ENCODE measurements at regions not wholly inside any gene's neighbourhood (a gene's known extent, or its start where the extent isn't known, plus 50 kb on each side); places are given as distances from the start of the nearest gene placed in this dataset.

GRCh38 chr12:58249610-58250009, 308.2 kb downstream of the ATP23 start:
- H3K27me3 ChIP-seq (ENCODE audit: control insufficient read depth, insufficient read depth, low read length), result no peaks in the 10 kb centered on the region
- no TSS peak for BruUV-seq (replicated peaks)
- no peaks in the 10 kb centered on the region for H3K4me1 ChIP-seq (ENCODE audit: control insufficient read depth, insufficient read depth, low read length)
- intact Hi-C loops (cut with micrococcal nuclease; ENCODE audit: unreplicated experiment) (no loop called here), in situ Hi-C loops (cut with HindIII; ENCODE audit: low pct_unique_long_range_greater_than_20kb, low sequenced_read_pairs) (no loop called here)
- H3K4me3 ChIP-seq (ENCODE audit: low read depth in 2 of 2, low read length in 2 of 2), result no peak overlapping the region
- H3K27ac ChIP-seq (ENCODE audit: low read length), result no peak overlapping the region
- no peaks in the 10 kb centered on the region for H3K36me3 ChIP-seq (ENCODE audit: control insufficient read depth, insufficient read depth, low read length)
- CTCF ChIA-PET, result no interaction called here
- DNase-seq (ENCODE audit: low read depth, low spot score) (no peak), ATAC-seq (no peak)
- POLR2A ChIA-PET, result no interaction called here
- no peaks in the 10 kb centered on the region for H3K9me3 ChIP-seq (ENCODE audit: control insufficient read depth, insufficient read depth, low read depth, low read length)
- TF ChIP-seq CTCF (IDR thresholded peaks at IDR 0.05) (no peak), TCF7L2 (IDR thresholded peaks at IDR 0.05; ENCODE audit: low read depth, low read length) (no peak), POLR2AphosphoS5 (IDR thresholded peaks at IDR 0.05; ENCODE audit: low read depth, low read length) (no peak), REST (IDR thresholded peaks at IDR 0.05; ENCODE audit: insufficient read depth in 1 of 2, low read depth in 2 of 2, low read length in 1 of 2) (no peak), SIN3A (IDR thresholded peaks at IDR 0.05; ENCODE audit: borderline replicate concordance, insufficient read depth, low read depth, low read length) (no peak)

DNA sequence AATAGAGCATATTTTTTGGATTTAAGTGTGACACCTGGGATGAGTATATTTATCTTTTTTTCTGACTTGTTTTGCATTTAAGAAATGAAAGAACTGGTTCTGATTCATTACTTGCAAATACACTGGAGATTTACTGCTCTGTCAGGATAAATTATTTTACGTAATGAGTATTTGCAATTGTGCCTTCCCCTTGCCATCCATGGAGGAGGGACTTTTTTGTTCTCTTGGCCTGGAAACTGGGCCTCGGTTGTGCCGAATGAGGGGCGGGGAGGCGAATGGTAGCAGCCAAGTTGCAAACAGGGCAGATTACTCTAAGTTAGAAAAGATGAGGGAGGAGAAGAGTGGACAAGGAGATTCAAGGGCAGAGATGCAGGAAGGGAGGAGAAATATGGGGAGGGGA, 308.7 kb downstream of the ATP23 start:
- Histone ChIP-seq H3K4me1 (ENCODE audit: control insufficient read depth, insufficient read depth, low read length) (no peaks in the 10 kb centered on the region), H3K27ac (ENCODE audit: low read length) (no peak overlapping the region), H3K27me3 (ENCODE audit: control insufficient read depth, insufficient read depth, low read length) (no peaks in the 10 kb centered on the region), H3K9me3 (ENCODE audit: control insufficient read depth, insufficient read depth, low read depth, low read length) (no peaks in the 10 kb centered on the region), H3K4me3 (ENCODE audit: low read depth in 2 of 2, low read length in 2 of 2) (no peak overlapping the region), H3K36me3 (ENCODE audit: control insufficient read depth, insufficient read depth, low read length) (no peaks in the 10 kb centered on the region)
- CTCF ChIA-PET, result interaction anchor here (0.5 kb wide), 1 partner anchor 37 kb away, joined by 4 read pairs; no protein-coding TSS in a partner anchor
- BruUV-seq (replicated peaks), result no TSS peak
- POLR2A ChIA-PET, result no interaction called here
- ATAC-seq, result no peak
- DNase-seq (ENCODE audit: low read depth, low spot score), result no peak
- TF ChIP-seq TCF7L2 (IDR thresholded peaks at IDR 0.05; ENCODE audit: low read depth, low read length) (no peak), CTCF (IDR thresholded peaks at IDR 0.05) (no peak), REST (IDR thresholded peaks at IDR 0.05; ENCODE audit: insufficient read depth in 1 of 2, low read depth in 2 of 2, low read length in 1 of 2) (no peak), POLR2AphosphoS5 (IDR thresholded peaks at IDR 0.05; ENCODE audit: low read depth, low read length) (no peak), SIN3A (IDR thresholded peaks at IDR 0.05; ENCODE audit: borderline replicate concordance, insufficient read depth, low read depth, low read length) (no peak)
- intact Hi-C loops (cut with micrococcal nuclease; ENCODE audit: unreplicated experiment) (no loop called here), in situ Hi-C loops (cut with HindIII; ENCODE audit: low pct_unique_long_range_greater_than_20kb, low sequenced_read_pairs) (no loop called here)

All from Panc1 (cell line).